SK-N-SH (cell line): ENCODE measurements at regions not wholly inside any gene's neighbourhood (a gene's known extent, or its start where the extent isn't known, plus 50 kb on each side); places are given as distances from the start of the nearest gene placed in this dataset.

Source experiments
- CTCF ChIP-seq: fragments of 200-600 bp; sonication (generic); IDR thresholded peaks from 2 replicates; pipeline ENCODE4 v1.6.1; 2017; ENCODE audit warnings: antibody characterized with exemption, mild to moderate bottlenecking, moderate library complexity
- EZH2phosphoT487 ChIP-seq: fragments of 200-600 bp; sonication (generic); IDR thresholded peaks from 2 replicates; pipeline ENCODE4 v1.6.1; 2017; ENCODE audit warnings: low read depth, mixed run types, mild to moderate bottlenecking, antibody characterized with exemption, moderate library complexity, borderline replicate concordance
- TF ChIP-seq, protein P1 (sequence below): IDR thresholded peaks from 2 replicates; pipeline ENCODE4 v1.4.0; 2012; ENCODE audit warnings: low read depth

DNA sequence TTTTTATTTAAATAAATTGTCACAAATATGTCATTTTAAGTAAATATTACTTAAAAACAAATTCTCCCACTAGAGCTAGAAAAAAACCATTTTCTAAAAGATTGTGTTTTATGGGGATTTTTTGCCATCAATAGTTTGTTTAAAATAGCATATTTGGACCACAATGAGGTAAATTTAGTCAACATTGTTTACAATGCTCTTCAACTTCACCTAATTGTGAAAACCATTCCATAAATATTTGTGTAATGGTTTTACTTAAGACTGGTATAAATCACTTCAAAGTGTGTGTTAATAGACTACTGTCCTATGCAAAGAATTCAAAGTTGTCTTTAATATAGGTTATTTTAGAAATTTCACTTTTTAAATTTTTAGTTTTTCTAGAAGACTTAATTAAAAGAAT, 1004.2 kb downstream of the PCDH18 start:
- TF ChIP-seq CTCF = no peak
- TF ChIP-seq, protein P1, sequence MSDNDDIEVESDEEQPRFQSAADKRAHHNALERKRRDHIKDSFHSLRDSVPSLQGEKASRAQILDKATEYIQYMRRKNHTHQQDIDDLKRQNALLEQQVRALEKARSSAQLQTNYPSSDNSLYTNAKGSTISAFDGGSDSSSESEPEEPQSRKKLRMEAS = no peak
- no peak for TF ChIP-seq EZH2phosphoT487
